Activated T-helper 1 cell treated with anti-CD3 and anti-CD28 coated beads, Interleukin-2, amount 50 U/mL, for 16 hours (primary cell): ENCODE measurements at regions not wholly inside any gene's neighbourhood (a gene's known extent, or its start where the extent isn't known, plus 50 kb on each side); places are given as distances from the start of the nearest gene placed in this dataset.
"Not testable (repeated sequence)": the region's sequence is repeated elsewhere in the genome, so short reads cannot be mapped to it uniquely, and the experiment has no call there.

ENCODE experiments used
- DNase-seq, 2 donors: peaks; one replicate each; pipeline ENCODE4 v3.0.0-alpha.2; 2020; ENCODE audit warnings: low read depth in 1 of 2, low spot score in 1 of 2

- no peak for DNase-seq
These were observed 506.0 kb downstream of the RFPL4B start for GRCh38 chr6:112853162-112853561.

DNA sequence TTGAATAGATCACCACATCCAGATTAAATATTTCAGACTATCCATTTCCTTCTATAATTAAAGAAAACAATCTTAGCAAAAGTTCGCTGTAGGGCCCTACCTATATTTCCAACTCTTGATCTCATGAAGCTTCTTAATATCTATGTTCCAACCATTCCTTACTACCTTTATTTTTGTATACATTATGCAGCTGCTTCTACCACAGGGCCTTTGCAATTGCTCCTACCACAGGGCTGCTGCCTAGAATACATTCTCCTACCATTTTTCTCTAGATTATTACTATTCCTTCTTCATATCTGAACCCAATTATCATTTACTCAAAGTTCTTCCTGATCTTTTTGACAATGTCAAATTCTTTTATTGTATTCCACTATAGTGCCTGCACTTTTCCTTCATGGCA lies 516.6 kb downstream of the RFPL4B start:
- DNase-seq = no peak

DNA sequence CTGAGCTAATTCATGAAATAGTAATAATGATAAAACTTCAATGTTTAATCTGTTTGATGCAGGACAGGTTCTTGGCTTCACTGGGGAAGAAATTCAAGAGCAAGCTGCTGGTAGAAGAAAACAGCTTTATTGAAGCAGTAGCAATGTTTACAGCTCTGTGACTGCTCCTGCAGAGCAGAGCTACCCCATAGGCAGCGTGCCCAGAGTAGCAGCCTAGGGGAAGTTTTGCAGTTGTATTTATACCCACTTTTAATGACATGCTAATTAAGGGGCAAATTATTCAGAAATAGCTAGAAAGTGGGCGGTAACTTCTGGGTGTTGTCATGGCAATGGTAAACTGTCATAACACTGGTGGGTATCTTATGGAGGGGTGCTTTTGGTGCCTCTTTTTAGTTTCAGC lies 518.0 kb downstream of the RFPL4B start:
- DNase-seq = no peak

- DNase-seq = no peak
These were observed 527.8 kb downstream of the RFPL4B start for GRCh38 chr6:112874881-112875280.

GRCh38 chr6:112877134-112878100 lies 530.3 kb downstream of the RFPL4B start:
- DNase-seq = no peak

GRCh38 chr6:112879920-112880413 lies 532.8 kb downstream of the RFPL4B start:
- no peak for DNase-seq

DNA sequence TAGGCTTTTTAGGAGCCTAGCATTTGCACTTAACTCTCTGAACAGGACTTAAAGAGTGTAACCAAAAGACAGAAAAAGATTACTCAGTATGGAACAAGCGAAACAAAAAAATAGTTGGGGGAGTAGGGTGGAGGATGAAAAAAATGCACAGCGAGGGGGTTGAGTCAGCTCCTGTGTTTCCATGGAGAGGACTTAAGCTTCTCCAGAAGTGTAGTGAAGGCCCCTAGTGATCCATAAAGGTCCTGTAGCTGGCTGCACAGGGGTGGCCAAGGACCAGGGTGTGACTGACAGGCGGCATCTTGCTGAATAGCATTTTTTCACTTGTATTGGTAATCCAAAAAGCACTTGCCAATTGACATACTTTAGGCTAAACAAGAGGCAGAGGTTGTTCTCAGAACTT lies 533.9 kb downstream of the RFPL4B start:
- DNase-seq = no peak

DNA sequence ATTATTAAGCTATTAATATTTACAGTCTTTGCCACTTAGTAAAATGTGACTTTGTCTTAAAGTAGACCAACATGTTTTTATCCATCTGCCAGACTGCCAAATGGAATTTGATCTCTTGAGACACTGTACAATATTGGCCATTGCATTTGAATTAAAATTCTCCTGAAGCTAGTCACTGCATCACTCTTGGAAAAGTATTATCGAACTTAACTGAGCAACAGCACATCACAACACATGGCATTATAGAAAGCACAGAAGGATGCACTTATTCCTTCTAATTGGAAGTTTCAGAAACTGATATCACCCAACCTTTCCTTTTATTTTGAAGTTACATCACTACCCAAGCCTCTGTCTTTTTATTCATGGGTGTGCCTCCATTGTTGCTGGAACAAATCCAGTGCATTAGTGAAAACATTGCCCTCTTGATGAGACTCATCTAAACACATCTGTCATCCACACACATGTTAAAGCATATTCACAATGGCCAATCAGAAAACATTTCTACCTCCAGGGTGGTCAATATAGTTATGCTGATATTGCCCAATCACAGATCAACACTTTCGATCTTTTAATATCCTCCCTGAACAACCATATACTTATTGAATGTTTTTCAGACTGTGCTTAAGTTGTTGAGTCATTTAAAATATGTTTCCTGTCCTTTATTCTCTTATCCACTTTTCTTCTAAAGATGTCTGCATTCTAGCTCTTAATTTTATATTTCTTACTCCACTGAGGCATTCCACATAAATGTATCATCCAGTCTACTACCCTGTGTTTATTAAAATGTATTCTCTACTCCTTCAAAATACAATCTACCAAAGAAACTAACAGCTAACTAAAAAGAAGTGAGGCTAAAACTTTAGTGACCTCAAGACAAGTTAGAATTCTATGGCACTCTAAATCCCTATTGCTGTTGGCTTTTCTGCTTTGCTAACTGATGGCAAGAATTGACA lies 535.0 kb downstream of the RFPL4B start:
- DNase-seq = no peak

DNA sequence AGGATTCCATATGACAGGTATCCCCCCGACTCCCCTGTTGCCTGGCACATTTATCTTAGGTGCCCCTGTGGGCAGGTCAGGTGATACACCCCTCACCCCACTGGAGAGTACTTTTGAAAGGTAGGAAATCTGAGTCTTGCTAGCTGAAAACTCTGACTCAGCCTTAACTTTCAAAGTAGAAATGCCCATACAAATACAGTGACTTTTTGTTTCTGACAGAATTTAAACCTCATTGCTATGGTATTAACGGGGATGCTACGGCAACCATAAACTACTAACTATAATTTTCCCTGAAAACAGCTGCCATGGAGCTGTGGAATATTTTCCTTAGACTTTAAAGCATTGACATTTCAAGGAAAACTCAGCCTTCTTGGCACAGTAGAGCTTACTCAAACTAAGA lies 536.0 kb downstream of the RFPL4B start:
- DNase-seq = no peak

- DNase-seq = no peak
These were observed 539.3 kb downstream of the RFPL4B start for GRCh38 chr6:112886415-112886814.

GRCh38 chr6:112887424-112887823 lies 540.3 kb downstream of the RFPL4B start:
- DNase-seq = not testable (repeated sequence)

DNA sequence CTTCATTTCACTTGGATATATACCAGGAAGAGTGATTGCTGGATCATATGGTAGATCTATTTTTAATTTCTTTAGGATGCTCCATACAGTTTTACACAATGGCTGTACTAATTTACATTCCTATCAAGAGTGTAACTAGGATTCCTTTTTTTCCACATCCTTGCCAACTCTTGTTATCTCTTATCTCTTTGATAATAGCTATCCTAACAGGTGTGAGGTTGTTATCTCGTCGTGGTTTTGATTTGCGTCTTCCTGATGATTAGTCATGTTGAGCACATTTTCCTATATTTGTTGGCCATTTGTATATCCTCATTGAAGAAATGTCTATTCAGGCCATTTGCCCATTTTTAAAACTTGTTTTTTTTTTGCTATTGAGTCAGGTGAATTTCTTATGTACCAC lies 552.4 kb downstream of the RFPL4B start:
- no peak for DNase-seq

GRCh38 chr6:112903361-112903760 lies 556.2 kb downstream of the RFPL4B start:
- no peak for DNase-seq

DNA sequence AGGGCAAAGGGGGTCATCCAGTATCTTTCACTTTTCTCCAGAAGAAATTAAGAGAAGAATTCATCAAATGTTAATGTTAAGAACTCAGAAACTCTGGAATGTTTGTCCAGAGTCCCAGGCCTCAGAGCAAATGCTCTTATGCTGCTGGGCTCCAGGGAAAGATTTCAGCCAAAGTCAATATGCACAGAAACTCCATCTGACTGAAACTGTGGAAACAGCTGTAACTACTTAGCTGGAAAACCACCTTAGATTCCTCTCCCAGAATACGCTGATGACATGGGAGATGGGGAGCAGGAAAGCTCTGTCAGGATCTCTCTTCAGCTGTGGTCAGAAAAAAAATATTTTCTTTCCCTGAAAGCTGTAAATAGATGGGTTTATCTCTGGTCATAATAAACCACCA lies 559.6 kb downstream of the RFPL4B start:
- DNase-seq = no peak

- no peak for DNase-seq
These were observed 562.7 kb downstream of the RFPL4B start for GRCh38 chr6:112909781-112910180.

DNA sequence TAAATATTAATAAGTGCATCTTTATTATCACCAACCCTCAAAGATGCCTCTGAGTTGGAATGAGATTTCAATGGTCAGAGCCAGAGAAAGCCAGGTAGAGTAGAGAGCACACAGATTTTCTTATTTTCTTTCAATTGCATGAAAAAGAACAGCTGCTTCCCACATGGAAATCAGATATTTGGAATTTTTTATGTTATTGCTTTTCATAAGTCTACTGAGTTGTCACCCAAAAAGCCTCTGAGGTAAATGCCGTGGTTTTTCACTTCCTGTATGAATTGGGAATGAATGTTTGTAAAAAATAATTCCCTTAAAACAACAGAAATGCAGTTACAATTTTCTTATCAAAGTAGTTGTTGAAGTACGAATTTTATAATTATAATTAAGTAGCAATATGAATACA lies 563.1 kb downstream of the RFPL4B start:
- no peak for DNase-seq

DNA sequence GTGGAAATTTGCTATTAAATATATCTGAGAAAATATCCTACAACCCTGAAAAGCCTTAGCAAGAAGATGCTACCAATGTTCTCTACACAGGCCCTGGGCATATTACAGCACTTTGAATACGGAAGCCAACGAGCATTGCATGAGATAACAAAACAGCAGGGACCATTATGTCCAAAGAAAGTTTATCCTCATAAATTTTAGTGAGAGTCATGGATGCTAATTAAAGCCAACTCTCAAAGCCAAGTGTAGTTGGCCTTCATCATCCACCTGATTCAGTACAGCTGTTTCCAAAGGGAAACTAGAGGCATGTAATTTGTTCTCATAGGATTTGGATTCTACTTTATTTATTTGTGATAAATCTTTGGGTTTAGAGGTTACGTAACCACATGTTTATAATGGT lies 564.8 kb downstream of the RFPL4B start:
- DNase-seq = no peak

GRCh38 chr6:112912416-112913101 lies 565.4 kb downstream of the RFPL4B start:
- no peak for DNase-seq

DNA sequence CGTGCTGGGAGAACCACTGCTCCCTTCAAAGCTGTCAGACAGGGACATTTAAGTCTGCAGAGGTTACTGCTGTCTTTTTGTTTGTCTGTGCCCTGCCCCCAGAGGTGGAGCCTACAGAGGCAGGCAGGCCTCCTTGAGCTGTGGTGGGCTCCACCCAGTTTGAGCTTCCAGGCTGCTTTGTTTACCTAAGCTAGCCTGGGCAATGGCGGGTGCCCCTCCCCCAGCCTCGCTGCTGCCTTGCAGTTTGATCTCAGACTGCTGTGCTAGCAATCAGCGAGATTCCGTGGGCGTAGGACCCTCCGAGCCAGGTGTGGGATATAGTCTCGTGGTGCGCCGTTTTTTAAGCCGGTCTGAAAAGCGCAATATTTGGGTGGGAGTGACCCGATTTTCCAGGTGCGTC lies 572.6 kb downstream of the RFPL4B start:
- not testable (repeated sequence) for DNase-seq

GRCh38 chr6:112920994-112921393 lies 573.9 kb downstream of the RFPL4B start:
- DNase-seq = no peak

DNA sequence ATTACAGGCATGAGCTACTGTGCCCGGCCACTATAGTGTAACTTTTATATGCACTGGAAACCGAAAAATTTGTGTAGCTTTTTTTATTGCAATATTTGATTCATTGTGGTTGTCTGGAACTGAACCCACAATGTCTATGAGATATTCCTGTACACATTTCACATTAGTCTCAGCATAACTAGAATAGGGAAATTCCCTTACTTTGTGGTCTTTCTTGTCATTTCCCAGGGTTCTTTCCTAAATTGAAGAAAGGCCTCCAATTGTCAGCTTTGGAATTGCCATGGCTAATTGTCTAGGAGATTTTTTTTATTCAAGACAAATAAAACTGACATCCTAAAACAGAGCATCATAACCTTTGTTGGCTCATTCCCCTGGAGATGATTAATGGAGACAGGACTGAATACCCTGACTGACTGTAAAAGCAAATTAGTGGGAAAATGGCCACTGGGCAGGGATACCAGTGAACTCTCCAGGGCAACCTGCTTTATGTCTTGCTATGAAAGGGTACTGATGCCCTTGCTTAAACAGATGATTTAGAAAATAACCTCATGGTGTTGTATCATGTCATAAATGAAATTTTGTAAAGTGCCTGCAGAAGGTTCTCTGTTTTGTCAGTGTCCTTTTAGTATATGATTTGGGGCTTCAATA lies 576.9 kb downstream of the RFPL4B start:
- DNase-seq = no peak
